GM21381 (cell line): ENCODE measurements at regions not wholly inside any gene's neighbourhood (a gene's known extent, or its start where the extent isn't known, plus 50 kb on each side); places are given as distances from the start of the nearest gene placed in this dataset.

Source experiments
- ATAC-seq: cut with Tn5 transposase; IDR thresholded peaks from one replicate; pipeline ENCODE4 v1.9.1; 2021; ENCODE audit warnings: mild to moderate bottlenecking, moderate library complexity; ENCODE audit not compliant: unreplicated experiment

DNA sequence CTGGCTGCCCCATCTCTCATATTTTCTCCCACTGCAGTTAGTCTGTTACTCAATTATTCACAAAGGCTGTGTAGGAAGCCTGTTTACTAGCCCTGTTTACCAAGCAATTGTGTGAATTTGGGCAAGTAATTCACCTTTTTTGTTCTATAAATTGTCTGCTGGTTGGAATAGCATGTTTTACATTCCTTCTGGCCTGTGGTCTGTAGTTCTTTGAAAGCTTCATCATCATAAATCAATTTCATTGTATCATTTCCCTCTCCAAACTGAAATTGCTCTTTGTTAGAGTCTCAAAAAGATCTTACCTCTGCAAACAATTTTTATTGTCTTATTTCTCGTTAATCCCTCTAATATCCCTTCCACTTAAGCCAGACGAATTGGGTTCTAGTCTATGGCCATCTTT is 1059.5 kb upstream of the ADGRL4 start:
- no peak for ATAC-seq

- ATAC-seq, result no peak
Measured at GRCh38 chr1:80064524-80064923, 1058.0 kb upstream of the ADGRL4 start.

GRCh38 chr1:80059940-80060339 is 1053.4 kb upstream of the ADGRL4 start:
- no peak for ATAC-seq

- no peak for ATAC-seq
Measured at GRCh38 chr1:80056179-80056578, 1049.6 kb upstream of the ADGRL4 start.

DNA sequence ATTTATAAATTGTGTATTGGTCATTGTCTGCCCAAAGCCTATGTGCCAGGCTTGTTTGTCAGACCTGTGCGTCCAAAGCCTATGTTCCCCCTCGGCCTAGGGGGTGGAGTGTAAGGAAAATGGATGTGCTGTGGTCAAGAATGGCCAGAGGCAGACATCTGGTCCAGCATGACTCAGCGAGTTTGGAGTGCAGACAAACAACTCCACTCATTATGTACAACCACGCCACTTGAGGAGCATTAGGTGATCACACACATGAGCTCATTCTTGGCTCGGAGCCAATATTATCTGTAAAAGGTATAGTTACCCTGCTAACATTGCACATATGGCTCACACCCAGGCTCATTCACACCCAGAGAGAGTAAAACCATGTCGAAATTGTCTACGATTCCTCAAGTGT is 1047.6 kb upstream of the ADGRL4 start:
- ATAC-seq, result no peak

DNA sequence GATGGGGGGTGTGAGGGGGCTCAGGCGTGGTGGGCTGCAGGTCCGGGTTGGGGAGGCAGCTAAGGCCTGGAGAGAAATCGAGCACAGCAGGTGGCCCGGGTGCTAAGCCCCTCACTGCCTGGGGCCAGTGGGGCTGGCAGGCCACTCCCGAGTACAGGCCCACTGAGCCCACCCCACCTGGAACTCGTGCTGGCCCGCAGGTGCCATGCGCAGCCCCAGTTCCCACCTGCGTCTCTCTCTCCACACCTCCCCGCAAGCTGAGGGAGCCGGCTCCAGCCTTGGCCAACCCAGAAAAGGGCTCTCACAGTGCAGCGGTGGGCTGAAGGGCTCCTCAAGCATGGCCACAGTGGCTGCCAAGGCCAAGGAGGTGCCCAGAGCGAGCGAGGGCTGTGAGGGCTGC is 1047.1 kb upstream of the ADGRL4 start:
- ATAC-seq, result no peak

DNA sequence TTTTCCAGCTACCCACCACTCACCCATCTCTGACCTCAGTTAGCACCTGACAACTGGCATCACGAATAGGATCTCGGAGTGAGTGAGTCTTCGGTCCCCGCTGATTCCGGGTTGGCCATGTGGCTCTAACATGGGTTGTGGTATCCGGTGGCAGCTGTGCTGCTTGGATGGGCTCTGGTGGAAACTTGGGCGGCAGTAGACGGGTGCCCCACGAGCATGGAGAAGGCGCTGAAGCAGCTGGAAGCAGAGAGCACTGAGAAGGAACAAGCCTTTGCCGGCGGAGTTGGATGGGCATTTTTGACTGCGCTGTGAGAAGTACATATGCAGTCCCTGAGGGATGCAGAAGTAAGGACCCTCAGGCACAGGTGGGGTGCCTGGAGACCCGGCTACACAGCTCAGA is 1044.0 kb upstream of the ADGRL4 start:
- ATAC-seq, result no peak

GRCh38 chr1:80050085-80050484 is 1043.6 kb upstream of the ADGRL4 start:
- no peak for ATAC-seq

DNA sequence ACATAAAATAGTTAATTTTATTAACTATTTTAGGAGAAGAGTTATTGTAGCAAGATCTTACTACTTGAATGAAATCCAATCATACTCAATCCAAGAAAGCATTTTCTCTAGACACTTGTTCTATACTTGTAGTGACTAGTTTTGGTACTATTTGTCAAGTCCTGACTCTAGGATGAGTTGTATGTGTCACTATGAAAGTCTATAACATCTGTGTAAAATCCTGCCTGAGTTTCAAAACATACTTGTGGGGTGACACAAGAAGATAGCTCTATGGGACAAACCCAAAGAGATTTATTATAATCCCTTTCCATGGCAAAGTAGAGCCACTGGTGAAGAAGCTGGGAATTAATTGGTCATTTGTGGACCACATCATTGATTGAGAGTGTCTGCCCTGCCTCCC is 1042.2 kb upstream of the ADGRL4 start:
- ATAC-seq, result no peak

GRCh38 chr1:80047791-80048190 is 1041.3 kb upstream of the ADGRL4 start:
- ATAC-seq, result no peak

- no peak for ATAC-seq
Measured at GRCh38 chr1:80044662-80045061, 1038.1 kb upstream of the ADGRL4 start.

DNA sequence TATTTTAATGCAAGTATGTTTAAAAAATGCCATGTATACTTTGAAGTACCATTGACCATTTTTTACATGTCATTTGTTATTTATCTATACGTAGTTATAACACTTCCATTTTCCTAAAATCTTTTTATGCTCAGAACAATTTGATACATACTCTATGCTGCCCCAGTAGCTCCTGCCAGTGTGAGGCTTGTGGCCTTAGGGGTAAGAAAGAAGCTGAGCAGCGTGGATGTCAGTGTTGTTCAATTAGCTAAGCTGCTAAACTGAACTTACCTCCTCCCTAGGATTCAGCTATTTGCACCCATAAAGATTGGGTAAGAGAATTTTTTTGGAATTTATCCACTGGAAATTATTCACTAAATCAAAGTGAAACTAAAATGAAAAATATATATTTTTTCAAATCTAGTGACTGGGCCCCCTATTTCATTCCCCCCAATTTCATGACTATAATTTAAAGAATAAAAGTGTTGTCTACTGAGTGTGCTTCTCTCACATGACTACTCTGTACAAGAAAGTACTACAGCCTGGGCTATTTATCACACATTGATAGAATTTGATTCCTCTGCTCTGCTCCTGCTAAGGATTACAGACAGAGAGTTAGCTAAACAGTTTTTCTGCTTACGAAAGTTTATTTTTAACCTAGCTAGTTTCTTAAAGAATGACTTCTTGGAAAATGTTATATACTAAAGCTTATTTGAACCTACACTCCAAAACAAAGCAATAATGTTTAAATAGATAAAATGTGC is 1030.3 kb upstream of the ADGRL4 start:
- ATAC-seq, result no peak

DNA sequence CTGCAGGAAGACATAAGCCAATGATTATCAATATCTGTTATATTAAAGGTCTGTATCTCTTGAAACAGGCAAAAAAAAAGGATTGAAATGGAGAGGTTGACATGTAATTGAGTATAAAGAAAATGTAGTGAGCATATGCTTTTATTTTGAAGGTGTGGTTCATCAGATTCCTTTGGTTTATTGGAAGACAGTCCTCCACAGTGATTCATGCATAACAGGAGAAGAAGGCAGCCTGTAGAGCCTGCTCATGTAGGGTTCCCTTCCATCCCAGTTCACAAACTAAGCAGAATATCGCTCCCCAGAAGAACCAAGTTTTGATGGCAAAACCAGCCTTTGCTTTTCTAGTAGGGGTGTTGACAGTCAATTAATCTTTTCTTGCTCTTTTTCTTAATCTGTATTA is 1016.8 kb upstream of the ADGRL4 start:
- no peak for ATAC-seq

DNA sequence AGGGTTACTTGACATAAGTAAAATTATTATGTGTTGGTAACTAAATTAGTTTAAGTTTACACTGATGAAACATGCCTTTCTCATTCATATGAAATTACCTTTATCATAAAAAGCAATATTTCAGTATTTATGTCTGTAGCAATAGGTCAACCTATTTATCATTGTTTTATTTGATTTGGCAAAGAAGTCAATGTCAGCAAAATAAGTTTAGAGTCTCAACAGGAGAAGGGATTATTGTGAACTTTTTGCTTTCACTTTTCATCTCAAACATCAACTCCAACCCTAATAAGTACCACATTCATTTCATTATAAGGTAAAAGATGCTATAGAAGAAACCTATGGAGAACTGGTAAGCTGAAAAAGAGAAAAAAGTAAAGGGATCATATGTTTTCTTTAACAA is 1015.4 kb upstream of the ADGRL4 start:
- no peak for ATAC-seq

- no peak for ATAC-seq
Measured at GRCh38 chr1:80018348-80018747, 1011.8 kb upstream of the ADGRL4 start.

GRCh38 chr1:80008934-80009333 is 1002.4 kb upstream of the ADGRL4 start:
- no peak for ATAC-seq

DNA sequence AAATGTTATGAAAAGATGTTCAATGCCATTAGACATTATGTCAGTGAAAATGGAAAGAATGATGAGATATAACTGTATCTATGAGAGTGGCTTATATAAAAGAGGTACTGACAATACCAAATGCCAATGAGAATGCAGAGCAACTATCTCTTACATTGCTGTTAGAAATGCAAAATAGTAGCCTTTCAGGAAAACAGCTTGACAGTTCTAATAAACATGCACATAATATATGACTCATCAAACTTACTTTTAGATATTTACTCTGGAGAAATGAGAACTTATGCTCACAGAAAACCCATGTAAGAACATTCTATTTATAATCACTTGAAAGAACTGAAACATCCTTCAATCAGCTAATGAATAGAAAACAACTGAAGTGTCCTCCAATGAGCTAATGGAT is 996.7 kb upstream of the ADGRL4 start:
- ATAC-seq, result no peak

- no peak for ATAC-seq
Measured at GRCh38 chr1:79988401-79988800, 981.9 kb upstream of the ADGRL4 start.

GRCh38 chr1:79982211-79982610 is 975.7 kb upstream of the ADGRL4 start:
- ATAC-seq, result no peak

GRCh38 chr1:79981481-79981880 is 975.0 kb upstream of the ADGRL4 start:
- ATAC-seq, result no peak

DNA sequence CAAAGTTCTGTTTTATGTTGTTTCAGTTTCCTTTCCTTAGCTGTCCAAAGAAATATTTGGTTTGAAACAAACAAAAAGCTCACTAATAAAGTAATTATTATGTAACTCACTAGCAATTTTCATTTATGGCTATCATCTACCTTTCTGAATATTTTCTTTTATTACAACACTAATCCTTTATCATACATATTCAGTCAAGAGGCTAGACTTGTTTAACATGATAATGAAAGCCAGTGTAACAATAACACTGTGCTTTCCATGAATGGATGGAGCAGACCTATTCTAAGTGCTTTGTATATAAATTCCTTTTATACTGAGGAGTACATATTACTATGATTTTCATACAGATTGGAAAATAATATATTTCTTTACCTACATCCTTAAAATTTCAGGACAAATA is 972.8 kb upstream of the ADGRL4 start:
- ATAC-seq, result no peak

DNA sequence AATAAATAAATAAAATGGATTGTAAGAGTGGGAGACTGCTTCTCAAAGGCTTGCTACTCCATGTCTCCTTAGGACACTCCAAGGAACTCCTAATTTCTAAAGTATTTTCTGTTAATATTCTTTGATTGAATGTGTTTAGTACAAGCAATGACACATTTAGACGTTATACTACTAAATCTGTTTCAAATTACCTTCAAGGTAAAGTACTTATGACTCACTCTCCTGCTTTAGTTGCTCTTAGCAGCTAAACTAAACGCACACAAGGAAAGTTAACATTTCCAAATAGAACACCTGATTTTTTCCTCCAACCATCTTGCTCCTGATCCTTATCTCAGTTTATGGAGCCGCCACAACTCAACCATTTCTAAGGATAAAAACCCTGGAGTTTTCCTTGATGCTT is 969.8 kb upstream of the ADGRL4 start:
- ATAC-seq, result no peak

- no peak for ATAC-seq
Measured at GRCh38 chr1:79974659-79975058, 968.1 kb upstream of the ADGRL4 start.
